Cerebellar nuclear complex (tissue), 1 donor: ENCODE measurements at regions not wholly inside any gene's neighbourhood (a gene's known extent, or its start where the extent isn't known, plus 50 kb on each side); places are given as distances from the start of the nearest gene placed in this dataset.
"Not testable (repeated sequence)": the region's sequence is repeated elsewhere in the genome, so short reads cannot be mapped to it uniquely, and the experiment has no call there.

Experiments used
- DNase-seq, 2 experiments: peaks; one replicate each; lab custom pipeline; 2025; lab: John Stamatoyannopoulos, UW

DNA sequence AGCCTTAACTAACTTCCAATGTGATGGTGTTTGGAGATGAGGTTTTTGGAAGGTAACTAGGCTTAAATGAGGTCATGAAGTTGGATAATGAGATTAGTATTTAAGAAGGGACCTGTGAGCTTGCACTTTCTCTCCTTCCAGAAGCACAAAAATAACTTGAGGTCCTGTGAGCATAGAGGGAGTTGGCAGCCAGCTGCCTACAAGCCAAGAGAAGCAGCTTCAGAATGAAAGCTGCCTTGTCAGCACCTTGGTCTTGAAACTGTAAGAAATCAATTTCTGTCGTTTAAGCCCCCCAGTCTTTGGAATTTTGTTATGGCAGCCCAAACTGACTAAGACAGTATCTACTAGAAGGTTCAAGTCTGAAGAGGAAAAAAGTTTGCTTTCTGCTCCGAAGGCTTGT lies 280.2 kb upstream of the GALNTL6 start:
- DNase-seq: no peak

DNA sequence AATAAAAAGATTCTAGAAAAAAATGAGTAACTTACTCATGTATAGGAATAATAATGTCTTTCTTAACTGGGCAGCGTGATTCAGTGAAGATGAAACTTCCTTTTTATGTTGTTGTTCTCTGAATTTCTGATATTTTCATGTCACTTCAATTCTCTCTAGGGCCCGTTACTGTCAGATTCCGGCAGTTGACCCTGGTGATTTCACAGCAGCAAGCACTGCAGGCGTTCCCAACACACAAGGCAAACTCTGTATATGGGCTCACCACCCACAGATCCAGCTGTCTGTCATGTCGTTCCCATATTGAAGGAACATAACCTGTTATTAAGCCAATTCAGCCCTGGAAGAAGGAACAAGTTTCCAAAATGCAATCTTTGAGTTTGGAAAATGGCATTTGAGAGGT lies 288.3 kb upstream of the GALNTL6 start:
- DNase-seq: no peak

DNA sequence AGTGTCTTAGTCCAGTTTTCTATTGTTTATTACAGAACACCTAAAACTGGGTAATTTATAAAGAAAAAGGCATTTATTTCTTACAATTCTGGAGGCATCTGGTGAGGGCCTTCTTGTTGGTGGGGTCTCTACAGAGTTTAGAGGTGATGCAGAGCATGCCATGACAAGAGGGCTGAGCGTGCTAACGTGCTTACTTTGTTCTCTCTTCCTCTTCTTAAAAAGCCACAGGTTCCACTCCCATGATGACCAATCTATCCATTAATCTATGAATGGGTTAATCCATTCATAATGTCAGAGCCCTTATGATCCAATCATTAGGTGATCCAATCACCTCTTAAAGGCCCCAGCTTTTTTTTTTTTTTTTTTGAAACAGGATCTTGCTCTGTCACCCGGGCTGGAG lies 291.5 kb upstream of the GALNTL6 start:
- DNase-seq: no peak

DNA sequence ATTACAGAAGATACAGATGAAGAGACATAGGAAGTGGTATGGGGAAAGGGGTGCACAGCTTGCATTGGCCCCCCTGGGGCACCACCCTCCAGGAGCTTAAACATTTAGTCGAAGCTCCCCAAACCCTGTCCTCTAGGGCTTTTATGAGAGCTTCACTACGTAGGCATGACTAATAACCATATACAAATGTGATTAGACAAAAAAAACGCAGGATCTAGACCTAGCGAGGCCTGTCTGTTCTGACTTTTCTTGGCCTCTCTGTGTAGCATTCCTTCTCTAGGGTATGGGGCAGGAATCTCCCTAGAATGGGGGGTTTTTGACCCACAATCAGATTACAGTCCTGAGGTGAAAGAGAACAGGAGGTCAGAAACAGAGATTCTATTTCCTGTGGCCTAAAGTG lies 293.7 kb upstream of the GALNTL6 start:
- no peak for DNase-seq

DNA sequence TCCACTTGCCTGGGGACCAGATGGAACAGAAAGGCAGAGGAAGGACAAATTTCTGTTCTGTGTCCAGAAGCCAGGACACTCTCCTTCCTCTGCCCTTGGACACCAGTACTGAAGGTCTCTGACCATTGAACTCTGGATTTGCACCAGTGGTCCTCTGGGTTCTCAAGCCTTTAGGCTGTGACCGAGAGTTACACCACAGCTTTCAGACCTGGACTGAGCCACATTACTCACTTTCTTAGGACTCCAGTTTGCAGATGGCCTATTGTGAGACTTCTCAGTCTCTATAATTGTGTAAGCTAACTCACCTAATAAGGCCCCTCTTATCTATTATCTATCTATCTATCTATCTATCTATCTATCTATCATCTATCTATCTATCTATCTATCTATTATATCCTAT lies 295.3 kb upstream of the GALNTL6 start:
- DNase-seq: no peak

DNA sequence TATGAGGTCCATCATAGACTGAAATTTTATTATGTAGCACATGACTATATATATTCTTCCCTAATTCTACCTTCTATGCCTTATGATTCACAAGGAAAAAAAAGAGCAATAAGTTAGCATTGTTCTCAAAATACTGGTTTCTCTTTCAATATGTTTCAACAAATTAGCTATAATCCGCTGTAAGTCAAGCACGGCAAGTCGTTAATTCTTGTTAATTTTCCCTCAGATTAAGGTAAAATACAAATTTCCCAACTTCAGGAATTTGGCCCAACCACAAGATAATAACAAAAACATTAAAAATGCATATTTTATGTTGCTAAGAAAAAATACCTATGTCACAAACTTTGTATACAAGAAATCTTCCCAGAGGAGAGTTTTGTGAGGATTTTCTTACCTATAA lies 296.5 kb upstream of the GALNTL6 start:
- no peak for DNase-seq

DNA sequence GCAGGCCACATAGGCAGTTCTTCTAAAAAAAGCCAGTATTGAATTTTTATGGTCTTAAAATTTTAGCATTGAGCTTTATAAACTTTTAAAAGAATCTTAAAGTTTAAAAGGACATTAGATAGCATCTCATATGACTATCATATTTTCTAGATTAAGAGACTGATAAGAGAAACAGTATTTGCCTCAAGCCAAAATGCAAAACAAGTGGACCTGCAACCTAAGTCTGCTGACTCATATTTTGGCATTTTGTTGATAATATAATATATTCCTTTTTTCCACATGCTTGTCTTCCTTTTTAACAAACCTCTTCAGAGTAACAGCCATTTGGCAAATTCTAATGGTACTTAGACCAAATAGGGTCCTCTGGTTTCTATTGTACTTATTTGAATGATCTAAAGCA lies 328.5 kb upstream of the GALNTL6 start:
- no peak for DNase-seq

DNA sequence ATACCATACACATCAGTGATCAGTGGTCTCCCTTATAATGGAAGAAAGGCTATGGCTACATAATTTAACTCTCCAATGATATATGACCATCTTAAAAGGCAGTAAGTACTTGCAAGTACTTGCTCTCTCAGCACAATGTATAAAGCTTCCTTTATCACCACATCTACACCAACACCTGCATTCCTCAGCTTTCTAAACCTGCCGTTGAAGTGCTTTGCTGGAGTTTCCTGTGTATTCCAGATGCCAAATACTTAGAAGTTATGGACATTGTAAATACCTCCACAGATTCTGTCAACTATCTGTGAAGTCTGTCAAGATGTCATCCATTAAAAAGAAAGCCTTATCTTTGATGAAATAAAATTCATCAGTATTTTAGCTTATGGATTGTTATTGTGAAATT lies 335.0 kb upstream of the GALNTL6 start:
- no peak for DNase-seq

DNA sequence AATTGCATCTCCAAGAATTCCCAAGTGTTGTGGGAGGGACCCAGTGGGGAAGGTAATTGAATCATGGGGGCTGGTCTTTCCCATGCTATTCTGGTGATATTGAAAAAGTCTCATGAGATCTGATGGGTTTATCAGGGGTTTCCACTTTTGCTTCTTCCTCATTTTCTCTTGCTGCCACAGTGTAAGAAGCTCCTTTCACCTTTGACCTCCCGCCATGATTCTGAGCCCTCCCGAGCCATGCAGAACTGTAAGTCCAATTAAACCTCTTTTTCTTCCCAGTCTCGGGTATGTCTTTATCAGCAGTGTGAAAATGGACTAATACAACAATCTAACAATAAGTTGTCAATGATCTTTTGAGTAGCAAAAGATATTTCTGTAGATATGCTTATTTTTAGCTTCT lies 338.1 kb upstream of the GALNTL6 start:
- DNase-seq: not testable (repeated sequence)

DNA sequence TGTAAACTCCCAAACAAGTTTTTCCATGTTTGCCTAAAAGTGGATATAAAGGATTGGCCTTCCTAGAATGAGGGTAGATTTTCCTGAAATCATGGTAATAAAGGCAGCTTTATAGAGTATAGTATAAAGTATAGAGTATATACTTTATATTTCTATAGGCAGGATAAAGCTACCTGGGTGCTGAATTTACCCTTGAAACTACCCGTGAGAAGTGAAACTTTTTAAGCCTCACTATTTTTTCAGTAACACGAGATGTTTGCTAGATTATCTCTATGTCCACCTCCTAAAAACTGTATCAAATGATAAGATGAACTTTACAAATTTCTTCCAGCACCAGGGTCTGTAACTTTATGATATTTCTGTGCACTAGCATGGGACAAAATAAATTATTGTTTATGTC lies 340.0 kb upstream of the GALNTL6 start:
- DNase-seq: no peak

DNA sequence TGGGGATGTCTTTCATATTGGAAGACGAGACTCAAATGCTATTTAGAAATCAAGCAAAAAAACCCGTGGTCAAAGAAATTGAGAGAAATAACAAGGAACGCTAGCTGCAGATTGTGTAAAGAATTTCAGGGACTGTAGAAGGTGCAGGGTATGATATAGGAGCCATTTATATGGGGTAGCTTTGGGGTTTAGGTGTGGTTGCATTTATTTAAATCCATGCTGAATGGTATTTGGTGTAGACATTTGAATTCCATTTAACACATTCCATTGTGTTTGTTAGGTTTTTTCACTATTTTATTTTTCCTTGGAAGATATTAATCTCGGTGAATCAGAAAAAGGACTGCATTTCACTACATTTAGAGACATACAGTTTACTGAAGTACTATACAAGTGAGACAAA lies 341.0 kb upstream of the GALNTL6 start:
- no peak for DNase-seq

DNA sequence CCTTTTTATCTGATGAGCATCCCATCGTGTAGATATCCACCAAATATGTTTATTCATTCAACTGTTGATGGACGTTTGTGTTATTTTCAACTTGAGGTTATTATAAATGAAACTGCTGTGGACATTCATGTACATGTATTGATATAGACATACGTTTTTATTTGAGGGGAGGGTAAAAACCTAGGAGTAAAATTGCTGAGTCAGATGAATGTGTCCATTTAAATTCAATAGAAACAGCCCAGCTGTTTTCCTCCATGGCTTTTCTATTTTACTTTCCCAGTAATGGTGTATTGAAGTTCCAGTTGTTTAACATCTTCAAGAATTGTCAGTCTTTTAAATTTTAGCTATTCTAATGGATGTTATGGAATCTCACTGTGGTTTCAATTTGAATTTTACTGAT lies 348.7 kb upstream of the GALNTL6 start:
- no peak for DNase-seq

DNA sequence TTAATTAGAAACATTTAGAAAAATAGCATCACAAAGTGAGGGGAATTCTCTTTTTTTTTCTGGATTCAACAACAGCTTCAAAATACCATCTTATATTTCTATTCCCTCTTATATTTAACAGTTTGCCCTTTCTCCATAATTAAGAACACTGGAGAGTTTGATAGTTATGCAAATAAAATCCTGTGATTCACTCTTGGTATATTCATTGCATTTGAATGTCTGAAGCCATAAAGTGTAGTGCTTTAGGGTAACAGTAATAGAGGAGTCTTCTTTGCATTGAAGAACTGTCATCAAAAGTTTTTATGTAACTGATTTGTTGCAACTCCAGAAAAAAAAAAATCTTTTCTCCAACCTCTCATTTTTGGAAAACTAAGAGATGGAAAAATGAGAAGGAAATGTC lies 352.0 kb upstream of the GALNTL6 start:
- no peak for DNase-seq

DNA sequence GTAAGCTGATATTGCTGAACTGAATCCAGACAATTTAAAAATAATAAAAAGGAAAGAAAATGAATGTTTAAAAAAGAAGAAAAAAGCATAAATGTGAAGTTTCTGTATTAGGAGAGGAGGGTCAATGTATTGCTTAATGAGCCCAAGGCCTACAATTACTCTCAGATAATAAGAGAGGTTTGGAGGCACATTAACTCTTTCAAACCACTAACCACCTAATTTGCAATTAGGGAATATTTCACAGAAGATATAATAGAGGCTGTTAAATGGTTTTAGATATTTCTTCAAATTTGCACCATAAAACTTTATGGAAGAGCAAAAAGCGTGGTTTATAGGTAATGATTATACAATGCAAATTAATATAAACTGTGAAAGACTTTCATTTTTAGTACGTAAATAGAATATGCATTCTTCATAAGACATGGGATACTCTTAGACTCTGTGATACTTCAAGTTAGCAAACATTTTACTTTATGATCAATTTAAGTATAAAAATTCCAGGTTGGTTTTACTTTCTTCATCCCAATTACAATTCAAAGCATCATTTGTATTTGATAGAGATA lies 364.2 kb upstream of the GALNTL6 start:
- DNase-seq: no peak

DNA sequence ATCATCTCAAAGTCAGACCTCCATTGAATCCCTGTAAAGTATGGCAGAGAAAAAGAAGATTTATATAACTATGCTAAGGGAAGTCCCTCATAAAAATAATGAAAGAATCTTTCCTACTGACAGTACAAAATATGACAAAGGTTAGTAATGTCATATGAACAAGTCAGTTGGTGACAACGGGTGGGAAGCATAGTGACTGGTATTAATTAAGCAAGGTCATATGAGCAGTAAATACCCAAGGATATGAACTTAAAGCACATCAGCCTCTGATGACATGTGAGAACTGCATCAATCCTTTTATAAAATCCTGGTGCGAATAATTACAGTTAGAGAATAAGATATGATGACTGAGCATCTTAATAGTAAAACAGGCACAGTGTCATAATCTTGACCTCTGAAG lies 364.8 kb upstream of the GALNTL6 start:
- DNase-seq: no peak

DNA sequence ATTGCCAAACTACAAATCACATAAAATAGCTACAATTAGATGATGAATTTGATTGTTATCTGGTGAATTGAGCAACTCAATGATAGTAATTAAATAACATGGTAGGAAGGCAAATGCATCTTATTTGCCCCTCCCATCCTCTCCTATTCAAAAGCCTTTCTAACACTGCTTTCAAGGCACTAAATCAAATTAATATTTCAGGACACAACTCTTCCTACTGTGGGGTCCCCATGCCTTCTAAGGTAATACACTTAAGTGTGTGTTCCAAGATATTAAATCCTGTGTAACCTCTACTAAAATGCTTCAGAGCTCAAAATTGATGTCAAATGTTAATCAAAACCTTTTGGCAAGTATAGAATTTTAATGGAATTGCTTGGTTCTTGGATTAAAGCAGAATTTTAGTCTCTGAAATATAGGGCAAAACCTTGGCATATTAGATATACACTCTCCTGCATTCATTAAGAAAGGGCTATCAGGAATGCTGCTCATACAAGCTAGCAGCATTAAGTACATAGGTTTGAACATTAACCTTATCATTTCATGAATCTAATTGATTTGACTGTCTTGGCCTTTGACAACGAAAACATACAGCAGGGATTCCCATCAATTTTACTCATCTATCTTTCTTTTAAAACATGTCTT lies 371.8 kb upstream of the GALNTL6 start:
- no peak for DNase-seq

DNA sequence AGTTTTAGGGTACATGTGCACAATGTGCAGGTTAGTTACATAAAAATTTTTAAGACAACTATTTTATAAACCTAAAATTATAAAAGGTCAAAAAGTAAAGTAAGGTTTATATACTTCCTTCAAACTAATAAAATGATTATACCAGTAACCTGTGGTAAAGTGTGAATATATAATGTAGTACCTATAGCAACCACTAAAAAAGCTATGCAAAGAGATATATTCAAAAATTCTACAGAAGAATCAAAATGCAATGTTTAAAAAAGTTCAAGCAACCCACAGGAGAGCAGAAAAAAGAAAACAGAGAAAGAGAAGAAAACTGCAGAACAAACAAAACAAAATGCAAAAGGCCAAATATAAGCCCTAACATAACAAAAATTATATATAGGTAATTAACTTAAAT lies 379.5 kb upstream of the GALNTL6 start:
- no peak for DNase-seq

DNA sequence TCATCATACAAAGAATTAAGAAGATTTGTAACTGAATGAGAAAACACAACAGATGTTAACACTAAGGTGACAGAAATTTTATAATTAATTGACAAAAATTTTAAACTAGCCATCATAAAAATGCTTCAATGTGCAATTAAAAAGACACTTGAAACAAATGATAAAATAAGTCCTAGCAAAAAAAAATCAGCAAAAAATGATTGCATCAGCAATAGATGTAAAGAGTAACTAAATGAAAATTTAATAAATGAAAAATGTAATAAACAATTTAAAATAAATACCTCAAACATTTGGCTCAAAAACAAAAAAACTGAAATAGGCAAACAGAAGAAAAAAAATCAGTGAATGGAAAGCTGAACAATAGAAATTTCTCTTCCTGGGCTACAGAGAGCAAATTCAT lies 380.7 kb upstream of the GALNTL6 start:
- no peak for DNase-seq

DNA sequence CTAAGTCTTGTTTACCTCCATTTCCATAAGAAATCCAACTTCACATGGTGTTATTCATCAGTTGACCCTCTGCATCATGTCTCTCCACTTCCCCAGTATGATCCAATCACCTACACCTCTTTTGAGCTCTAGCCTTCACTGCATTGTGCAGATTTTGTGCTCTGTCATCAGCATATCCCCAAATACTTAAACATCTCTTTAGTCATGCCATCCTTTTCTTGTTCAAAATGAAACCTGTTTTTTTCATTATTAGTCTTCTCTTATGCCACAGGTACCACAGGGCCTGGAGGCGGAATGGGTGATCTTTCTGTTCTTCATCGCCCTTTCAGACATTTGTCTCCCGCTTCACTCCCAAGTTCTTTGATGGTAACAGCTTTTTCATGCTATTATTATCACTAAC lies 382.7 kb upstream of the GALNTL6 start:
- DNase-seq: no peak

DNA sequence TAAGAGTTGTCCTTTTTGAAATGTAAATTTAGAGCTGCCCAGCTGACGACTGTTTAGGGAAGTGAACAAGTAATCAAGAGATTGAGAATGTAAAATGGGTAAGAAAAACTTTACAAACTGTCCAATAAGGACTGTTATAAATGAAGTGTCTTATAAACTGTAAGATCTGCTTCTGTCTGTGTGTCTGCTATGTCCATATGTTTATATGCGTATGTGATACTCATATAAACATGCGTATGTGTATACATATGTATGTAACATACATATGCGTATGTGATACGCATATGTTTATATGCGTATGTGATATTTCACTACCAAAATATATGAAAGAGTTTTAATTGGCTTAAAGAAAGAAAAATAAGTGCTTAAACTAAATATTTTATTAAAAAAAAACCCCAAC lies 416.0 kb upstream of the GALNTL6 start:
- DNase-seq: no peak

DNA sequence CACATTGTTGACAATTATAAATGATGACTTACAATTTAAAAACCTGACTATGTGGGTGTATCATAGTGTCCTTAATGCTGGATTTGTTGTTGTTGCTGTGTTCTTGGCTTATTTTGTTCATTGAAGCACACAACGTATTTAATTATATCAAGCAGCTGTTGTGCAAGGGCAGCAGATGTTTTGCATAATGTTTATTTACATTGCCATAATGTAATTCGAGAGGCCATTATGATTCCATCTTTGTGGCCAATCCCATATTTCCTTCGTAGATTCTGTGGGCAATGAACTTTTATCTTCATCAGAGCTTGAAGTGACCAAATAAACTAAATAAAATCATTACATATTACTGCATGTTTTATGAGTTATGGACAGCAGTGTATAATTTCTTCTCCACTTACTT lies 422.6 kb upstream of the GALNTL6 start:
- DNase-seq: no peak

DNA sequence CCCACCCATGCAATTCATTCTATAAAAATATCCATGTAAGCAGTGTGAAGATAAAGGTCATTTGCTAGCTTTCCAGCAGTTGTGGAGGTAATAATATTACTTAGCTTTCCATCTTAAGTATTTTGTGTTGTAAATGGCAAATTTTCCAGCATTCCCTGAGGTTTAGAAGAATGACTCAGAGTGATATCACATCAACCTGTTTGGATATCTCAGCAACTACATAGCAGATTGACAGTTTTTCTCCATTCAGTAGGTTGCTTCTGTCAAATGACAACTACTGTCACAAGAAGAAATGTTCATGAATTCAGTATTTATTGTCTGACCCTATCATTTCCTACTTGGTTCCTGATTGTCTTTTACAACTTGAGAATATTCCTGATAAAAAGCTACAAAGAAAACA lies 434.9 kb upstream of the GALNTL6 start:
- no peak for DNase-seq

DNA sequence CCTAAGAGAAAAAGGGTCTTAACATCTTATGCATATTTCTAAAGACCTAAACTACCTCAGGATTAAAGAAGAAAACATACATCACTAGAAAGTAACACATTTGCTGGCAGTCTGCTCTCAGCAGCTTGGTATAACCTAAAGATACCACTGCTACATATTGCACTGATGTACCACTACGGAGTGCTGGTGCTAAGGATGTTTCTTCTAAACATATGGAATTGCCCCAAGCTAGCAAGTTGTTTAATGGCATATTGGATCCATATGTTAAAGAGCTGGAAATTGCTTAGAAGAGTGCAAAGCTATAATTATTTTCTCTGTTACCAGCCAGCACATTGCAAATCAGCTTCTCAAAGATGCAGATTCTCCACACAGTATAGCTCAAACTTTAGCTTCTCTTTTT lies 436.5 kb upstream of the GALNTL6 start:
- DNase-seq: no peak

DNA sequence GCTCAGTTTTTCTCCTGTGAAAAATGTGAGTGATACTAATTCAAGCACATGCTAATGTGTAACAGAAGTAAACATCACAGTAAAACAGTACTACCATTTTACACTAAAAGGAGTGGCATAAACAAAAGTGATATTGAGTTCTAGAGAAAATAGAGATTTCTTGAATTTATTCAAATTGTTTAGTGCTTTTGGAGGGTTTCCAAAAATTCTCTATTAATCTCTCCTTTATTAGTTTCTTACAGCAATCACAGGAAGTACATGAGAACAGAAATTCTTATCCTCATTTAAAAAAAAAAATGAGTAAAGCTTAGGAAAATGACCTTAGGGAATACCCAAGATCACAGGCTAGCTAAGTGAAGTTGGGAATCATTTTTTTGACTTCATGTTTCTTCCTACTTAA lies 459.7 kb upstream of the GALNTL6 start:
- DNase-seq: no peak

DNA sequence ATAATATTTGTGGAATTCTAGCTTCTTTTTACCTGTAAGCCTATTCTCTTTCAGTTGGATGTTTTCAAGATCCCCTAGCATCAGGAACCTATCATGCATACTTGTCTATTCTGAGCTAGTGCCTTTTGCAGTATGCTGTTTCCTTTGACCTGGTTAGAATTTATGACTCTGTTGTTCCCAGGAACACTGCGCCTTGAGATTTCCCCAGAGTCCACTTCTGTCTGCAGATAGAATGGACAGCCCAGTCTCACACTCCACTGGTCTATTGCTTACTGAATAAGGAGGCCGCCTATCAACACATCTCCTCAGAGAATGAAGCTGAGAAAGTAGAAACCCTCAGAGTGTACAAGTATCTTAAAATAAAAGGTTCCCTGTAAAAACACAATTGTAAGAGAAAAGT lies 465.1 kb upstream of the GALNTL6 start:
- DNase-seq: no peak
